ENCODE measurements at regions not wholly inside any gene's neighbourhood (a gene's known extent, or its start where the extent isn't known, plus 50 kb on each side); places are given as distances from the start of the nearest gene placed in this dataset.

DNA sequence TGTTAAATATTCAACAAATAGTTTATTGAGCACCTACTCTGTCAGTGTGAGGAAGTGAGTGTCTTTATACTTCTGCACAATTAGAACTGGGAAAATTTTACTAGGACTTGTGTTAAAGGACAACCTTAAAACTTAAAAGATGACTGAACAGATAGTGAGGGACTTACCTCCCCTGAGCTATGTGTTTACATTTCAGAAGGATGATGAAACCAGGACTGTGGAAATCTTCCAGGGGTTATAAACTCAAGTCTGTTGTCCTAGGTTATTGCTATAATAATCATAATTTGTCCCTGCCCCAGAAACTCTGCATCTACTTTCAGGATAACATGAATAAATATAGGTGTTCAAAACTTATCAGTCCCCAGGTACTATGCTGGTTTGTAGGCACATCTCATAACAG, 261.0 kb upstream of the MKLN1 start:
- TF ChIP-seq PRRX2 (CRISPR knock-in tag; IDR thresholded peaks at IDR 0.05) (no peak), SMAD4 (CRISPR knock-in tag; IDR thresholded peaks at IDR 0.05) (no peak), SP1 (CRISPR knock-in tag; conservative IDR thresholded peaks at IDR 0.05) (no peak), SMAD3 (CRISPR knock-in tag; IDR thresholded peaks at IDR 0.05; ENCODE audit: borderline replicate concordance) (no peak), FOXJ3 (CRISPR knock-in tag; IDR thresholded peaks at IDR 0.05; ENCODE audit: borderline replicate concordance) (no peak), NR2C2 (CRISPR knock-in tag; IDR thresholded peaks at IDR 0.05) (no peak)
- TF ChIP-seq, protein P1, sequence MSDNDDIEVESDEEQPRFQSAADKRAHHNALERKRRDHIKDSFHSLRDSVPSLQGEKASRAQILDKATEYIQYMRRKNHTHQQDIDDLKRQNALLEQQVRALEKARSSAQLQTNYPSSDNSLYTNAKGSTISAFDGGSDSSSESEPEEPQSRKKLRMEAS (CRISPR knock-in tag; IDR thresholded peaks at IDR 0.05), result no peak
- TF ChIP-seq, protein P2, sequence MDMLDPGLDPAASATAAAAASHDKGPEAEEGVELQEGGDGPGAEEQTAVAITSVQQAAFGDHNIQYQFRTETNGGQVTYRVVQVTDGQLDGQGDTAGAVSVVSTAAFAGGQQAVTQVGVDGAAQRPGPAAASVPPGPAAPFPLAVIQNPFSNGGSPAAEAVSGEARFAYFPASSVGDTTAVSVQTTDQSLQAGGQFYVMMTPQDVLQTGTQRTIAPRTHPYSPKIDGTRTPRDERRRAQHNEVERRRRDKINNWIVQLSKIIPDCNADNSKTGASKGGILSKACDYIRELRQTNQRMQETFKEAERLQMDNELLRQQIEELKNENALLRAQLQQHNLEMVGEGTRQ (CRISPR knock-in tag; IDR thresholded peaks at IDR 0.05), result no peak
- TF ChIP-seq, protein P3, sequence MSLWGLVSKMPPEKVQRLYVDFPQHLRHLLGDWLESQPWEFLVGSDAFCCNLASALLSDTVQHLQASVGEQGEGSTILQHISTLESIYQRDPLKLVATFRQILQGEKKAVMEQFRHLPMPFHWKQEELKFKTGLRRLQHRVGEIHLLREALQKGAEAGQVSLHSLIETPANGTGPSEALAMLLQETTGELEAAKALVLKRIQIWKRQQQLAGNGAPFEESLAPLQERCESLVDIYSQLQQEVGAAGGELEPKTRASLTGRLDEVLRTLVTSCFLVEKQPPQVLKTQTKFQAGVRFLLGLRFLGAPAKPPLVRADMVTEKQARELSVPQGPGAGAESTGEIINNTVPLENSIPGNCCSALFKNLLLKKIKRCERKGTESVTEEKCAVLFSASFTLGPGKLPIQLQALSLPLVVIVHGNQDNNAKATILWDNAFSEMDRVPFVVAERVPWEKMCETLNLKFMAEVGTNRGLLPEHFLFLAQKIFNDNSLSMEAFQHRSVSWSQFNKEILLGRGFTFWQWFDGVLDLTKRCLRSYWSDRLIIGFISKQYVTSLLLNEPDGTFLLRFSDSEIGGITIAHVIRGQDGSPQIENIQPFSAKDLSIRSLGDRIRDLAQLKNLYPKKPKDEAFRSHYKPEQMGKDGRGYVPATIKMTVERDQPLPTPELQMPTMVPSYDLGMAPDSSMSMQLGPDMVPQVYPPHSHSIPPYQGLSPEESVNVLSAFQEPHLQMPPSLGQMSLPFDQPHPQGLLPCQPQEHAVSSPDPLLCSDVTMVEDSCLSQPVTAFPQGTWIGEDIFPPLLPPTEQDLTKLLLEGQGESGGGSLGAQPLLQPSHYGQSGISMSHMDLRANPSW (CRISPR knock-in tag; conservative IDR thresholded peaks at IDR 0.05; ENCODE audit: low read depth), result no peak

Measured in WTC11 (cell line).